ENCODE measurements at regions not wholly inside any gene's neighbourhood (a gene's known extent, or its start where the extent isn't known, plus 50 kb on each side); places are given as distances from the start of the nearest gene placed in this dataset.

GRCh38 chr4:38319456-38320342, 344.3 kb upstream of the KLF3 start (continued):
- TF ChIP-seq SAFB2 (CRISPR knock-in tag; IDR thresholded peaks at IDR 0.05; ENCODE audit: borderline replicate concordance, low read depth) (no peak), NFIC (IDR thresholded peaks at IDR 0.05; ENCODE audit: low read length) (no peak), DMAP1 (CRISPR knock-in tag; IDR thresholded peaks at IDR 0.05) (no peak), ZNF792 (CRISPR knock-in tag; IDR thresholded peaks at IDR 0.05) (no peak), FOXM1 (CRISPR knock-in tag; IDR thresholded peaks at IDR 0.05) (no peak), ZNF768 (CRISPR knock-in tag; IDR thresholded peaks at IDR 0.05) (no peak), SCMH1 (CRISPR knock-in tag; IDR thresholded peaks at IDR 0.05; ENCODE audit: borderline replicate concordance) (no peak), ZNF773 (CRISPR knock-in tag; IDR thresholded peaks at IDR 0.05; ENCODE audit: borderline replicate concordance) (no peak), FOXO1 (CRISPR knock-in tag; IDR thresholded peaks at IDR 0.05) (no peak), ZNF33B (CRISPR knock-in tag; IDR thresholded peaks at IDR 0.05) (no peak), ZBTB33 (CRISPR knock-in tag; IDR thresholded peaks at IDR 0.05) (no peak; the same call in 1 of the 2 replicates), KLF13 (CRISPR knock-in tag; IDR thresholded peaks at IDR 0.05) (no peak), KAT8 (CRISPR knock-in tag; IDR thresholded peaks at IDR 0.05) (no peak), ZFP91 (CRISPR knock-in tag; IDR thresholded peaks at IDR 0.05; ENCODE audit: borderline replicate concordance) (peak; percentile 50), ATF7-NPFF (CRISPR knock-in tag; IDR thresholded peaks at IDR 0.05; ENCODE audit: low read depth) (no peak), ETS1 (CRISPR knock-in tag; IDR thresholded peaks at IDR 0.05) (no peak), ZNF414 (CRISPR knock-in tag; IDR thresholded peaks at IDR 0.05) (0 out of 2 replicates have a peak, but pooled peaks have one; percentile 40)
- TF ChIP-seq, protein P1, sequence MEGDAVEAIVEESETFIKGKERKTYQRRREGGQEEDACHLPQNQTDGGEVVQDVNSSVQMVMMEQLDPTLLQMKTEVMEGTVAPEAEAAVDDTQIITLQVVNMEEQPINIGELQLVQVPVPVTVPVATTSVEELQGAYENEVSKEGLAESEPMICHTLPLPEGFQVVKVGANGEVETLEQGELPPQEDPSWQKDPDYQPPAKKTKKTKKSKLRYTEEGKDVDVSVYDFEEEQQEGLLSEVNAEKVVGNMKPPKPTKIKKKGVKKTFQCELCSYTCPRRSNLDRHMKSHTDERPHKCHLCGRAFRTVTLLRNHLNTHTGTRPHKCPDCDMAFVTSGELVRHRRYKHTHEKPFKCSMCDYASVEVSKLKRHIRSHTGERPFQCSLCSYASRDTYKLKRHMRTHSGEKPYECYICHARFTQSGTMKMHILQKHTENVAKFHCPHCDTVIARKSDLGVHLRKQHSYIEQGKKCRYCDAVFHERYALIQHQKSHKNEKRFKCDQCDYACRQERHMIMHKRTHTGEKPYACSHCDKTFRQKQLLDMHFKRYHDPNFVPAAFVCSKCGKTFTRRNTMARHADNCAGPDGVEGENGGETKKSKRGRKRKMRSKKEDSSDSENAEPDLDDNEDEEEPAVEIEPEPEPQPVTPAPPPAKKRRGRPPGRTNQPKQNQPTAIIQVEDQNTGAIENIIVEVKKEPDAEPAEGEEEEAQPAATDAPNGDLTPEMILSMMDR (CRISPR knock-in tag; IDR thresholded peaks at IDR 0.05), result peak; percentile 95
- TF ChIP-seq, protein P2, sequence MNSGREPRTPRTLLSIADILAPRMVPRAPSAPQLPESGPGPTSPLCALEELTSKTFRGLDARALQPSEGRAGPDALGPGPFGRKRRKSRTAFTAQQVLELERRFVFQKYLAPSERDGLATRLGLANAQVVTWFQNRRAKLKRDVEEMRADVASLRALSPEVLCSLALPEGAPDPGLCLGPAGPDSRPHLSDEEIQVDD (CRISPR knock-in tag; IDR thresholded peaks at IDR 0.05; ENCODE audit: borderline replicate concordance), result no peak
- TF ChIP-seq, protein P3, sequence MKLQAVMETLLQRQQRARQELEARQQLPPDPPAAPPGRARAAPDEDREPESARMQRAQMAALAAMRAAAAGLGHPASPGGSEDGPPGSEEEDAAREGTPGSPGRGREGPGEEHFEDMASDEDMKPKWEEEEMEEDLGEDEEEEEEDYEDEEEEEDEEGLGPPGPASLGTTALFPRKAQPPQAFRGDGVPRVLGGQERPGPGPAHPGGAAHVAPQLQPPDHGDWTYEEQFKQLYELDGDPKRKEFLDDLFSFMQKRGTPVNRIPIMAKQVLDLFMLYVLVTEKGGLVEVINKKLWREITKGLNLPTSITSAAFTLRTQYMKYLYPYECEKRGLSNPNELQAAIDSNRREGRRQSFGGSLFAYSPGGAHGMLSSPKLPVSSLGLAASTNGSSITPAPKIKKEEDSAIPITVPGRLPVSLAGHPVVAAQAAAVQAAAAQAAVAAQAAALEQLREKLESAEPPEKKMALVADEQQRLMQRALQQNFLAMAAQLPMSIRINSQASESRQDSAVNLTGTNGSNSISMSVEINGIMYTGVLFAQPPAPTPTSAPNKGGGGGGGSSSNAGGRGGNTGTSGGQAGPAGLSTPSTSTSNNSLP (IDR thresholded peaks at IDR 0.05; ENCODE audit: low read depth, low read length), result no peak
